Testis (tissue), 2 donors: ENCODE measurements at regions not wholly inside any gene's neighbourhood (a gene's known extent, or its start where the extent isn't known, plus 50 kb on each side); places are given as distances from the start of the nearest gene placed in this dataset.

Source experiments
- POLR2A ChIP-seq: fragments of 450-650 bp; IDR thresholded peaks from one replicate; pipeline ENCODE4 v1.6.1; 2017; ENCODE audit warnings: antibody characterized with exemption, mild to moderate bottlenecking, moderate library complexity
- TF ChIP-seq, protein P1 (sequence below), 3 experiments: fragments of 450-650 bp in 2 of 3; fragments of 200-600 bp in 1 of 3; sonication (generic) in 1 of 3; IDR thresholded peaks; one replicate each; pipeline ENCODE4 v1.5.1; 2016 to 2019; ENCODE audit warnings: antibody characterized with exemption in 3 of 3, mild to moderate bottlenecking in 2 of 3, moderate library complexity in 1 of 3

DNA sequence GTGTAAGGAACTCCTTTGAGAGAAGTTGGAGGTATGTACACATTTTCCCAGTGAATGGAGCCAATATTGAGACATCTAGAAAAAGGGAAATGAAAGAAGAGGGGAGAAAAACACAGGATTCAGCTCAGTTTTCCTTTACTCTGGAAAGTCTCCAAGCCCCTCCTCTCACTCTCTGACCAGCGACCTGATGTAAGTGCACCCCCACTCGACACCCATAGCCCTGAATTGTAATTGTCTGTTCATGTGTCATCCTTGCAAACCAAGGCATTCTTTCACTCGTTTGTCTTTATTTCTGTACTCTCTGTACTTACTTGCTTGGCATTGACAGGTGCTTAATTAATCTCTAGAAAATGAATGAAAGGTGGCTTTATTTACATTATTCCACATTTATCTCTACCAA, 55.7 kb upstream of the CTAGE1 start:
- TF ChIP-seq, protein P1, sequence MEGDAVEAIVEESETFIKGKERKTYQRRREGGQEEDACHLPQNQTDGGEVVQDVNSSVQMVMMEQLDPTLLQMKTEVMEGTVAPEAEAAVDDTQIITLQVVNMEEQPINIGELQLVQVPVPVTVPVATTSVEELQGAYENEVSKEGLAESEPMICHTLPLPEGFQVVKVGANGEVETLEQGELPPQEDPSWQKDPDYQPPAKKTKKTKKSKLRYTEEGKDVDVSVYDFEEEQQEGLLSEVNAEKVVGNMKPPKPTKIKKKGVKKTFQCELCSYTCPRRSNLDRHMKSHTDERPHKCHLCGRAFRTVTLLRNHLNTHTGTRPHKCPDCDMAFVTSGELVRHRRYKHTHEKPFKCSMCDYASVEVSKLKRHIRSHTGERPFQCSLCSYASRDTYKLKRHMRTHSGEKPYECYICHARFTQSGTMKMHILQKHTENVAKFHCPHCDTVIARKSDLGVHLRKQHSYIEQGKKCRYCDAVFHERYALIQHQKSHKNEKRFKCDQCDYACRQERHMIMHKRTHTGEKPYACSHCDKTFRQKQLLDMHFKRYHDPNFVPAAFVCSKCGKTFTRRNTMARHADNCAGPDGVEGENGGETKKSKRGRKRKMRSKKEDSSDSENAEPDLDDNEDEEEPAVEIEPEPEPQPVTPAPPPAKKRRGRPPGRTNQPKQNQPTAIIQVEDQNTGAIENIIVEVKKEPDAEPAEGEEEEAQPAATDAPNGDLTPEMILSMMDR (IDR thresholded peaks at IDR 0.05) = no peak
- no peak for TF ChIP-seq POLR2A
